Endothelial cell (in vitro differentiated cells): ENCODE measurements at regions not wholly inside any gene's neighbourhood (a gene's known extent, or its start where the extent isn't known, plus 50 kb on each side); places are given as distances from the start of the nearest gene placed in this dataset.

Source experiments
- DNase-seq: peaks from one replicate; pipeline ENCODE4 v3.0.0; 2021; ENCODE audit warnings: low spot score
- H3K27ac Mint-ChIP-seq: one replicate; pipeline ENCODE4 v1.8.0; 2021; ENCODE audit warnings: mixed read lengths, inconsistent platforms; ENCODE audit not compliant: unreplicated experiment
- H3K27me3 Mint-ChIP-seq: one replicate; pipeline ENCODE4 v1.8.0; 2021; ENCODE audit warnings: mild to moderate bottlenecking, moderate library complexity, mixed read lengths, inconsistent platforms; ENCODE audit not compliant: unreplicated experiment
- H3K36me3 Mint-ChIP-seq: one replicate; pipeline ENCODE4 v1.8.0; 2021; ENCODE audit warnings: mild to moderate bottlenecking, low read depth, mixed read lengths, inconsistent platforms; ENCODE audit not compliant: unreplicated experiment
- H3K4me1 Mint-ChIP-seq: one replicate; pipeline ENCODE4 v1.8.0; 2021; ENCODE audit warnings: mild to moderate bottlenecking, mixed read lengths, inconsistent platforms; ENCODE audit not compliant: unreplicated experiment
- H3K4me3 Mint-ChIP-seq: one replicate; pipeline ENCODE4 v1.8.0; 2021; ENCODE audit warnings: mild to moderate bottlenecking, mixed read lengths, inconsistent platforms; ENCODE audit not compliant: unreplicated experiment
- H3K9me3 Mint-ChIP-seq: one replicate; pipeline ENCODE4 v1.8.0; 2021; ENCODE audit warnings: mixed read lengths, inconsistent platforms; ENCODE audit not compliant: unreplicated experiment
- CTCF ChIP-seq: fragments of 200-600 bp; sonication (generic); IDR thresholded peaks from one replicate; pipeline ENCODE4 v1.5.0; 2021; ENCODE audit warnings: antibody characterized with exemption; ENCODE audit not compliant: unreplicated experiment

- Mint-ChIP-seq H3K27me3 (peaks cover 1% of the 10 kb centered on the region), H3K36me3 (no peaks in the 10 kb centered on the region), H3K27ac (no peak overlapping the region), H3K4me3 (no peak overlapping the region), H3K4me1 (no peaks in the 10 kb centered on the region), H3K9me3 (no peaks in the 10 kb centered on the region)
- TF ChIP-seq CTCF: no peak
- no peak for DNase-seq
These were observed 515.6 kb upstream of the SLC8A1 start for GRCh38 chr2:40967451-40967850.

- no peak for TF ChIP-seq CTCF
- H3K4me3 Mint-ChIP-seq: no peak overlapping the region
- H3K36me3 Mint-ChIP-seq: no peaks in the 10 kb centered on the region
- H3K4me1 Mint-ChIP-seq: no peaks in the 10 kb centered on the region
- H3K9me3 Mint-ChIP-seq: no peaks in the 10 kb centered on the region
- no peak for DNase-seq
- no peaks in the 10 kb centered on the region for H3K27me3 Mint-ChIP-seq
- H3K27ac Mint-ChIP-seq: no peak overlapping the region
These were observed 523.3 kb upstream of the SLC8A1 start for GRCh38 chr2:40975151-40975550.

- Mint-ChIP-seq H3K4me1 (no peaks in the 10 kb centered on the region), H3K9me3 (no peaks in the 10 kb centered on the region), H3K36me3 (no peaks in the 10 kb centered on the region), H3K27ac (no peak overlapping the region), H3K4me3 (no peak overlapping the region), H3K27me3 (no peaks in the 10 kb centered on the region)
- DNase-seq: no peak
- TF ChIP-seq CTCF: no peak
These were observed 545.5 kb upstream of the SLC8A1 start for GRCh38 chr2:40997362-40997761.

GRCh38 chr2:41000374-41000773 lies 548.5 kb upstream of the SLC8A1 start:
- TF ChIP-seq CTCF: no peak
- H3K36me3 Mint-ChIP-seq: no peaks in the 10 kb centered on the region

GRCh38 chr2:41000906-41001305 lies 549.0 kb upstream of the SLC8A1 start:
- Mint-ChIP-seq H3K36me3 (no peaks in the 10 kb centered on the region), H3K4me3 (no peak overlapping the region), H3K27ac (no peak overlapping the region), H3K4me1 (no peaks in the 10 kb centered on the region), H3K9me3 (no peaks in the 10 kb centered on the region), H3K27me3 (no peaks in the 10 kb centered on the region)
- no peak for DNase-seq
- TF ChIP-seq CTCF: no peak

More at GRCh38 chr2:41000374-41000773, 548.5 kb upstream of the SLC8A1 start:
- H3K27me3 Mint-ChIP-seq: no peaks in the 10 kb centered on the region
- no peaks in the 10 kb centered on the region for H3K9me3 Mint-ChIP-seq
- DNase-seq: no peak
- H3K4me3 Mint-ChIP-seq: no peak overlapping the region
- no peak overlapping the region for H3K27ac Mint-ChIP-seq
- H3K4me1 Mint-ChIP-seq: no peaks in the 10 kb centered on the region
